ENCODE measurements at regions not wholly inside any gene's neighbourhood (a gene's known extent, or its start where the extent isn't known, plus 50 kb on each side); places are given as distances from the start of the nearest gene placed in this dataset.

DNA sequence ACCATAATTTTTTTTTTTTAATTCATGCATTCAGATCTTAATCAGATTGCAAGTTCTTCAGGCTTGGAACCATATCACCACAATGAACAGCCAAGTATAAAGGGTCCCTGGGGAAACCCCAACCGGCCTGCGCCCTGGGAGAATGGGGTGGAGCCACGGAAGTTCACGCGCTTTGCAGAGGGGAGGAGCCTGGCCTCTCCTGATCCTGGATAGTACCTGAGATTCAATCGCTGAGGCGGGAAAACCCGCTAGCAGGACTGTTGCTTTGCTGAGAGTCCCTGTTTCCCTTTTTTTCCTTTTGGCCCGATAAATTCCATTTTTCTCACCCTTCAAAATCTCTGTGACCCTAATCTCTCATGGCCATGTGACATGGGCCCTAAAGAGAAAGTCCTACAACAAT lies 385.1 kb downstream of the IRS2 start:
- Histone ChIP-seq H3K4me2 (ENCODE audit: low read length) (no peak overlapping the region), H3K27me3 (ENCODE audit: insufficient read depth, low read length) (no peaks in the 10 kb centered on the region), H2AFZ (ENCODE audit: low read depth, low read length, poor library complexity, severe bottlenecking) (no peak overlapping the region), H4K20me1 (ENCODE audit: insufficient read depth) (no peaks in the 10 kb centered on the region), H3K4me1 (ENCODE audit: control insufficient read depth in 1 of 2, insufficient read depth in 2 of 2, low read length in 2 of 2) (no peaks in the 10 kb centered on the region), H3K4me3 (replicated peaks in 1 of 2; ENCODE audit: low read depth in 1 of 2, low read length in 2 of 2) (no peak overlapping the region), H3K79me2 (ENCODE audit: insufficient read depth, low read length) (no peaks in the 10 kb centered on the region), H3K9me2 (ENCODE audit: insufficient read depth) (no peaks in the 10 kb centered on the region), H3K36me3 (ENCODE audit: control insufficient read depth in 1 of 2, insufficient read depth in 2 of 2, low read length in 2 of 2) (no peaks in the 10 kb centered on the region), H3K9ac (ENCODE audit: low read length) (no peak overlapping the region), H3K9me3 (ENCODE audit: control insufficient read depth in 1 of 2, insufficient read depth in 1 of 2, low read depth in 1 of 2, low read length in 2 of 2) (no peaks in the 10 kb centered on the region), H3K27ac (ENCODE audit: low read depth, low read length) (no peak overlapping the region)
- CTCF ChIA-PET, result no interaction called here
- RAD21 ChIA-PET (ENCODE audit: low non-redundant PET in 1 of 2, low total read pairs in 2 of 2, uncharacterized antibody in 2 of 2, unreplicated experiment in 2 of 2), result no interaction called here
- TF ChIP-seq SRF (IDR thresholded peaks at IDR 0.05; ENCODE audit: low read depth) (no peak), ELF1 (IDR thresholded peaks at IDR 0.05; ENCODE audit: borderline replicate concordance, low read depth) (no peak), CBX3 (IDR thresholded peaks at IDR 0.05; ENCODE audit: low read depth) (no peak), EZH2 (IDR thresholded peaks at IDR 0.05) (no peak), YY1 (IDR thresholded peaks at IDR 0.05; ENCODE audit: extremely low read depth, insufficient replicate concordance, low read depth, low read length) (no peak), POLR2A (IDR thresholded peaks at IDR 0.05; ENCODE audit: borderline replicate concordance, extremely low read depth, insufficient read depth, insufficient read length) (no peak), SP1 (IDR thresholded peaks at IDR 0.05; ENCODE audit: low read depth) (no peak), EGR1 (IDR thresholded peaks at IDR 0.05; ENCODE audit: low read depth) (no peak), JUND (IDR thresholded peaks at IDR 0.05) (no peak), CEBPB (IDR thresholded peaks at IDR 0.05; ENCODE audit: low read depth) (no peak)
- TF ChIP-seq, protein P1, sequence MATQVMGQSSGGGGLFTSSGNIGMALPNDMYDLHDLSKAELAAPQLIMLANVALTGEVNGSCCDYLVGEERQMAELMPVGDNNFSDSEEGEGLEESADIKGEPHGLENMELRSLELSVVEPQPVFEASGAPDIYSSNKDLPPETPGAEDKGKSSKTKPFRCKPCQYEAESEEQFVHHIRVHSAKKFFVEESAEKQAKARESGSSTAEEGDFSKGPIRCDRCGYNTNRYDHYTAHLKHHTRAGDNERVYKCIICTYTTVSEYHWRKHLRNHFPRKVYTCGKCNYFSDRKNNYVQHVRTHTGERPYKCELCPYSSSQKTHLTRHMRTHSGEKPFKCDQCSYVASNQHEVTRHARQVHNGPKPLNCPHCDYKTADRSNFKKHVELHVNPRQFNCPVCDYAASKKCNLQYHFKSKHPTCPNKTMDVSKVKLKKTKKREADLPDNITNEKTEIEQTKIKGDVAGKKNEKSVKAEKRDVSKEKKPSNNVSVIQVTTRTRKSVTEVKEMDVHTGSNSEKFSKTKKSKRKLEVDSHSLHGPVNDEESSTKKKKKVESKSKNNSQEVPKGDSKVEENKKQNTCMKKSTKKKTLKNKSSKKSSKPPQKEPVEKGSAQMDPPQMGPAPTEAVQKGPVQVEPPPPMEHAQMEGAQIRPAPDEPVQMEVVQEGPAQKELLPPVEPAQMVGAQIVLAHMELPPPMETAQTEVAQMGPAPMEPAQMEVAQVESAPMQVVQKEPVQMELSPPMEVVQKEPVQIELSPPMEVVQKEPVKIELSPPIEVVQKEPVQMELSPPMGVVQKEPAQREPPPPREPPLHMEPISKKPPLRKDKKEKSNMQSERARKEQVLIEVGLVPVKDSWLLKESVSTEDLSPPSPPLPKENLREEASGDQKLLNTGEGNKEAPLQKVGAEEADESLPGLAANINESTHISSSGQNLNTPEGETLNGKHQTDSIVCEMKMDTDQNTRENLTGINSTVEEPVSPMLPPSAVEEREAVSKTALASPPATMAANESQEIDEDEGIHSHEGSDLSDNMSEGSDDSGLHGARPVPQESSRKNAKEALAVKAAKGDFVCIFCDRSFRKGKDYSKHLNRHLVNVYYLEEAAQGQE (IDR thresholded peaks at IDR 0.05; ENCODE audit: low read depth), result no peak
- DNase-seq (ENCODE audit: low read depth, low spot score), result no peak
- intact Hi-C loops (cut with micrococcal nuclease), result no loop called here
- POLR2A ChIA-PET, result no interaction called here
- BruUV-seq (replicated peaks), result no TSS peak
- ATAC-seq, result no peak

Measured in HCT116 (cell line).